HG02938 (cell line): ENCODE measurements at regions not wholly inside any gene's neighbourhood (a gene's known extent, or its start where the extent isn't known, plus 50 kb on each side); places are given as distances from the start of the nearest gene placed in this dataset.
"Not testable (repeated sequence)": the region's sequence is repeated elsewhere in the genome, so short reads cannot be mapped to it uniquely, and the experiment has no call there.

Source experiments
- ATAC-seq: cut with Tn5 transposase; IDR thresholded peaks from one replicate; pipeline ENCODE4 v1.9.1; 2021; ENCODE audit warnings: mild to moderate bottlenecking, moderate library complexity; ENCODE audit not compliant: unreplicated experiment

GRCh38 chr9:89926691-89927220 lies 321.9 kb downstream of the GADD45G start:
- no peak for ATAC-seq

DNA sequence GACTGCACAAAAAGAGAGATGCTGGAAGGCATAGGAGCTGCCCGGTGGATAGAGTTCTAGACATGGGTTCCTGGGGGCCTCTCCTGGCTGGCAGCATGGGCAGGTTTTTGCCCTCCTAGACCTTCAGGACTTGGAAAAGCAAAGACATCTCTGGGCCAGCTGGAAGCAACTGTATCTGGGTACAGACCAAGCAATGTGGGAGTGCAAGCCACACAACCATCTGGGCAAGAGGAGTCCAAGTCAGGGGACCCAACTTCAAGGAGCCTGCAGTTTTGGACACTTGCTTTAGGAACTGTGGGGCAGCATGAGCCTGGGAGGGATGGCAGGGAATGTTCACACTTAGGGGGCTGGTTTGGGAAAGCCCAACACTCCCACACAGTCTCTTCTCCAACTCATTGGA lies 323.3 kb downstream of the GADD45G start:
- no peak for ATAC-seq

DNA sequence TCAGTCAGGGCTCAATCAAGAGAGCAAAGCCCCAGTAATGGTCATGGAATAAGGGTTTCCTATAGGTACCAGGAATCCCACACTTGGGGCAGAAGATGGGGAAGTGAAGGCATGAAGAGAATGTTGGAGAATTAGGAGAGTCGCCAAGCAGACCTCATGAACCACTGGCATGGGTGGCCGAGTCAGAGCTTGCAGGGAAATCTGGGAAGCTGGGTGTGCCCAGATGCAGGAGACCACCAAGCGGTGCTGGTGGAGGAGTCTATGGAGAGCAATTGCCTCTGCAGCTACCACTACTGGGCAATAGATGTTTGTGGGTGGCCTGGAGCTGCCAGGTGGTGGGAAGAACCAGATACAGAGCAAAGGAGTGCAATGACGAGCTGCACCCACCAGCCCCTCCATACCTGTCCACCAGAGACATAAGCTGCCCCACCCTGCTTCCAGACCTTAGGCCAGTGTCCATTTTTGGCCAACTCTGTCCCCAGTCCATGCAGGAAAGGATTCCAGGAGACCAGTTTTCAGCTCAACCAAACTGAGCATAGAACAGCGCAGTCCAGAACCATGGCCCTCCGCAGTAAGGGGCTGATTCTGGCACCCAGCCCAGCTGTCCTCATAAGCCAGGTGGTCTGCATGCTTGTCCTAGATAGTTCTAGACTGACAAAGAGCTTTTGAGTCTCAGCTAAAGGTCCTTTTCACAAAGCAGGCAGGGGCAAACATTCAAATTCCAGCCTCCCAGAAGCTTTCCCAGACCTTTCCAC lies 323.9 kb downstream of the GADD45G start:
- ATAC-seq: no peak

DNA sequence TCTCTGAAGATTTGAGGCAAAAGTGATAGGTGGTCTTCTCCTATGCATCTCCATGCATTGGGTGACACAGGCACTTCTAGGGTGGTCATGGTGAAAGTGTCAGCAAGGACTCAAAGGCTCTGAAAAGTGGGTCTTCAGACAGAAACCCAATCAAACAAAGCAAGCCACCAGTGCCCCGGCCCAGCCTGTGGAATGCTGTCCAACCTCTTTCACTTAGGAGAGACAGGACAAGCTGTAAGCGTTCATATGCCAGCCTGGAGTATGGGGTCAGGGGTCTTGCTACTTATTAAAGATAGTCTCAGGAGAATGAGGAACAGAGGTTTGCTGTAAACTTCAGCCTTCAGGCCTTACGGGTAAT lies 324.5 kb downstream of the GADD45G start:
- no peak for ATAC-seq

- no peak for ATAC-seq
These were observed 325.1 kb downstream of the GADD45G start for GRCh38 chr9:89929673-89930480.

DNA sequence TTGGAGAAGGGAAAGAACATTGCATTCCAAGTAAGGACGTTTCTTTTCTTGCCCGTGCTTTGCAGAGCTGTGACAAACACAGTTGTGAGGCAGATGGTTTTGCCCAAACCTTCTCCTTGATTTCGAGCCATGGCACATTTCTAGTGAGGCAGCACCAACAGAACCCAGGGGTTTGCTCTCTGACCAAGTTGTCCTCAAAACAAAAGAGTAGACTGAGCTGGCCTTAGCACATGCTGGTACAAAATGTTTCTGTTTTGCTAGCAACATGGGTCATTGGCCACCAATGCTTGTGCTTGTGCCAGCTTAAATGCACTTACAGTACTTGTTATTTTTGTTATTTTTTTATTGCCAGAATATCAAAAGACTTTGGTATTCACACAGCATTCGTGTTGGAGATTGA lies 328.8 kb downstream of the GADD45G start:
- no peak for ATAC-seq

DNA sequence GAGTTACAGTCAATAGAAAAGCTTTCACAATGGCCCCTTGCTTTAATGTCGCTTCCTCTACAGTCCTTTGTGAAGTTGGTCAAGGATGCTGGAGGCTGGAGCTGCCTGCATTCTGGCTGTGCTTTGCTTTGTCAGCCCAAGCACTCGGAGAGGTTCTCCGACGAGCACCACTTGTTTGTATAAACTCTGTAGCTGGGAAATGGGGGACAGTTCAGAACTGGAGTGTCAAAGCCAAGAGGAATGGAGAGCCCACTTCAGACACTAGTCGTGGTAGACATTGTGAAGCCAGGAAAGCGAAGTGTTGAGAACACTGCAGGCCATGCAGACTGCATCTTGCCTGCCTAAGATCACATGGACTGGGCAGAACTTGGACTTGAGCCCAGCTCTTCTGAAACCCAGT lies 330.3 kb downstream of the GADD45G start:
- no peak for ATAC-seq

- no peak for ATAC-seq
These were observed 331.0 kb downstream of the GADD45G start for GRCh38 chr9:89935801-89936200.

GRCh38 chr9:89937051-89937450 lies 332.2 kb downstream of the GADD45G start:
- no peak for ATAC-seq

- no peak for ATAC-seq
These were observed 334.4 kb downstream of the GADD45G start for GRCh38 chr9:89939181-89939580.

DNA sequence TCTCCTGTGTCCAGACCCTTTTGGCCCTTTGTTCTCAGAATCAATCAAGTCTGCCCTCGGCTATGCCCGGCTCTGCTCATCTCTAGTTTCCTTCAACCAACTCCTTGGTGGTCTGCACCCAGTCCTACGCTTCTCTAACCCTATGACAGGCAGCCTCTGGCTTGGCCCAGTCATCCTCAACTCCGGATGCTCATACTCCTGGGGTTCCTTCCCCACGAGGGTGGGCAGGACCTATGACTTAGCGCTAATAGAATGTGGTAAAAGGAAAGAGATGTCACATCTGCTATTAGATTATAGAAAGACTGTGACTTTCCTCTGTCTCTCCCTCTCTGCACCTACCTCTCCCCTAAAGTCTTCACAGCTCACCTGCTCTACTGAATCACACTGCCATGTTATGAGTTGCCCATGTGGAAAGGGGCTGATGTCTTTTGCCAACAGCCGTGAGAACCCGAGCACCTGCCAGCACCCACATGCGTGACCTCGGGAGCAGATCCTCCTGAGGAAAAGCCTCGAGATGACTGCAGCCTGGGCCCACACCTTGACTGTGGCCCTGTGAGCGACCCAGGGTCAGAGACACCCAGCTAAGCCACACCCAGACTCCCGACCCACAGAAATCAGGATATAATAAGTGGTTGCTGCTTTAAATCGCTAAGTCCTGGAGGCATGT lies 334.9 kb downstream of the GADD45G start:
- no peak for ATAC-seq

DNA sequence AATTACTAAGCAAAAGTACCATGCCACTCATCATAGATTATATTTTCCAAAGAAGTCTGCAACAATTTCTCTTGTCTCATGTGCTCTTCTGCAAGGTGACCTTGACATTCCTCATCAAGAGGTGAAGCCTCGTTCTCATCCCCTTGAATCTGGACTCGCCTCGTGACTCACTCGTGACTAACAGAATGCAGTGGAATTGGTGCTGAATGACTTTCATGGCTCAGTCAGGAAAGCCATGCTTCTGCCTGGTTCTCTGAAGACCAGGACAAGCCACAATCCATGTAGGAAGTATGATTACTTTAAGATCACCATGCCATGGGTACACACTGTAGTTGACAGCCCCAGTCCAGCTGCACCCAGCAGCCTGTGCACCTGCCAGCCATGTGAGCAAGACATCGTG lies 335.8 kb downstream of the GADD45G start:
- ATAC-seq: no peak

- ATAC-seq: no peak
These were observed 337.1 kb downstream of the GADD45G start for GRCh38 chr9:89941875-89942274.

GRCh38 chr9:89942643-89943042 lies 337.8 kb downstream of the GADD45G start:
- ATAC-seq: no peak

DNA sequence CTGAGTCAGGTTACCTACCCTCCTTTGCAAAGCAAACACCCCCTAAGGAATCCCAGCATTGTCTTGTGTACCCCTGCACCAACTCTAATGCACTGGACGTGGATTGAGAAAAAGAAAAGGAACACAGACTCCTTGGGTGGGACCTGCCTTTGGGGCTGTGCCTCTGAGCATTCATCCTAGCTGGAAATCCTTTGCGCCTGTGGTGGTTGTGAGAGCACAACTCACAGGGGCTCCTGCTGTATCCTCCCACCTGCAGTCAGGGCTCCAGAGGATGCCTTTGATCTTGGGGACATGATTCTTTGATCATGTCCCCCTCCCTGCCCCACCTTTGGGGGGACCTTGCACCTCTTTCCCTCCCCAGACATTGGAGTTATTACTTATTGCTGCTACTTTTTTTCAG lies 338.5 kb downstream of the GADD45G start:
- no peak for ATAC-seq

GRCh38 chr9:89943728-89944127 lies 338.9 kb downstream of the GADD45G start:
- no peak for ATAC-seq

DNA sequence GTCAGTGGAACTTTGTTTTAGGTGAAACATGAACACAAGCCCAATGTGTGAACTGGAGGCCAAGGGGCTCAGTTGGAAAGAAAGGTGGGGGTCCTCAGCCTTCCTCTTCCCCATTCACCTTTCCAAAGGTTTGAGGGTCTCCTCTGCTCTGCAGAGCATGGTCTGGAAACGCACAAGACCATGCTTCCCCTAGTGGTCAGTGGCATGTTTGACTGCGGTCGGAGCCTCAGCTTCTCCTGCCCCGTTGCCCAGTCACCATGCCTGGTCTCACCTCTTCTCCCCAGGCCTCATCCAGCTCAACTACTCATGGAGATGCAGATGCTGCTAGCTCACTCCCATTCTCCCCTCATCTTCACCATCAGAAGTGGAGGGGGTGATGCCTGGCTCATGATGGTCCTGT lies 340.3 kb downstream of the GADD45G start:
- no peak for ATAC-seq

DNA sequence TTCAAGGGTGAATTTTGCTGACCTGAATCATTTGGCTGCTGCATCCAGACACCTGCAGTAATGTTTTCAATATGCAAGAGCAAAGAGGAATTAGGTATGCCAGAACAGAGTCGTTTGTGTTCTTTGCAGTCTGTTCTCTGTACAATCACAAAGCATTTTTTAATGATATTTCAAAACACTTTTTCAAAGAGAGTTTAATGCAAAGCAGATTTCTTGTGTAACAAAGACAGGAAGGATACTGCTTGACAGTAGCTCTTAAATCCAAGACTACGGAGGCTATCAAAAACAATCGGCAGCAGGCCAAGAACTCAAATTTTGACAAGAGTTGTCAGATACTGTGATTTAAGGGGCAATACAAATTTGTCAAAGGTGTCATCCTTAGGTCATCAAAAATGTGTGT lies 341.9 kb downstream of the GADD45G start:
- ATAC-seq: no peak

DNA sequence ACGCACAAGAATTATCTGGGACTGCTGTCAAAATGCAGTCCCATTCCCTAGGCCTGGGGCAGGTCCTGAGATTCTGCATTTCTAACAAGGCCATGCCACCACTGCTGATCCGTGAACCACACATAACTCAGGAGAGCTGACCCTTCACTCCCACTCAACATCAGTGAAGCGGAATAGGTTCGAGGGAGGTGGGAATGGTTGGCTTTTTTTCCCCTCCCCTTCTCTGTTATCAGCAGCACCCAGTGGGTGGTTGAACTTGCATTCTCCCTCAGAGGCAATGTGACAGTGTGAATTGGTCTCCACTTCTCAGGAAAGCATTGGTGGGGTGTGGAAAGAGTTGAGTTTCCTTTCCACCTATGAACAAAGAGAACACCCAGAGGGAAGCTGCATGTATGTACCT lies 344.3 kb downstream of the GADD45G start:
- ATAC-seq: no peak

DNA sequence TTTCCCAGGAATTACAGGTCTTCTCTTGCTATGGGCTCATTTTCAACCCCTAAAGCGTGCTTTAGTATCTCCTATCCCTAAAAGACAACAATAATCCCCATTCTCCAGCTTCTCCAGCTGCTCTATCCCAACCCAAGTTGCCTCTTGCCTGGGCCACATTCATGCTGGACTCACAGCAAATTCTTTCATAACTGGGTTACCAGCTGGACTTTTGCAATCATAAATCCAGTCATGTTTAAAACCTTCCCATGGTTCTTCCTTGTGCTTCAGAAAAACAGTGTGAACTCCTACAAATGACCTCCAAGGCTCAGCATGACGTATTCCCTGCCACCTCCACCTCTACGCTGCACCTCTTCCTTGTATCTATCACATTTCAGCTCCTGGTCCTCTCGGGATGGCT lies 346.9 kb downstream of the GADD45G start:
- no peak for ATAC-seq

DNA sequence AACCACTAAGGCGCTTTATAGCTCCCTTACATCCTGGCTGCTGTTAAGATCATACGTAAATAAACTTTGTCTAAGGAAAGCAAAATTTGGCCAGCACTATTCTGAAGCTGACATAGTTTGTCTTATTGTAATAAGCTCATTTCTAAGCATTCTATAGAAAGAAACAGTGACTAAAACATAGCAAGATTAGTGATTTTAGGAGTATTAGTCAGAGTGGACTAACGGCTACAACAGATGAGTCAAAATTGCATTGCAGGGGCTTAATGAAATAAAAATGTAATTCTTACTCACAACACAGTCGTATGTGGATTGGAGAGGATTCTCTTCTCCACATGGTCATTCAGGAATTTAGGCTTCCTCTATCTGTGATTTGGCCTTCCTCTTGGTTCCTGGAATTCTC lies 347.6 kb downstream of the GADD45G start:
- no peak for ATAC-seq

DNA sequence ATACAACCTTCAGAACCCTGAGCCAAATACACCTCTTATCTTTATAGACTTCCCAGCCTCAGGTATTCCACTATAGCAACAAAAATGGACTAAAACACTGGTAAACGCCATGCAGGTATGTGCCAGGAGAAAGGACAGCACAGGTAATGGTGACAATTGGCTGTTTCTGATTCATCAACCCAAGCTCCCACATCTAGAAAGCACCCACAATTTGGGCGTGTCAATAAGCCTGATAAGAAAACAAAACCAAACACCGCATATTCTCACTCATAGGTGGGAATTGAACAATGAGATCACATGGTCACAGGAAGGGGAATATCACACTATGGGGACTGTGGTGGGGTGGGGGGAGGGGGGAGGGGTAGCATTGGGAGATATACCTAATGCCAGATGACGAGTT lies 348.5 kb downstream of the GADD45G start:
- not testable (repeated sequence) for ATAC-seq
